ENCODE measurements at regions not wholly inside any gene's neighbourhood (a gene's known extent, or its start where the extent isn't known, plus 50 kb on each side); places are given as distances from the start of the nearest gene placed in this dataset.
"Not testable (repeated sequence)": the region's sequence is repeated elsewhere in the genome, so short reads cannot be mapped to it uniquely, and the experiment has no call there.

GRCh38 chr13:19061278-19061677 is 120.3 kb downstream of the TUBA3C start:
- DNase-seq: no peak

- DNase-seq: no peak
Measured at GRCh38 chr13:19060311-19061002, 121.2 kb downstream of the TUBA3C start.

- DNase-seq: no peak
Measured at GRCh38 chr13:19059016-19059780, 122.4 kb downstream of the TUBA3C start.

- no peak for DNase-seq
Measured at GRCh38 chr13:19058566-19058965, 123.1 kb downstream of the TUBA3C start.

- DNase-seq: no peak
Measured at GRCh38 chr13:19057588-19058340, 123.9 kb downstream of the TUBA3C start.

- DNase-seq: no peak
Measured at GRCh38 chr13:19056984-19057490, 124.6 kb downstream of the TUBA3C start.

GRCh38 chr13:19056355-19056880 is 125.2 kb downstream of the TUBA3C start:
- DNase-seq: no peak

GRCh38 chr13:19055611-19056010 is 126.0 kb downstream of the TUBA3C start:
- DNase-seq: no peak

- DNase-seq: no peak
Measured at GRCh38 chr13:19053561-19053960, 128.1 kb downstream of the TUBA3C start.

GRCh38 chr13:19052931-19053330 is 128.7 kb downstream of the TUBA3C start:
- no peak for DNase-seq

GRCh38 chr13:19052180-19052579 is 129.4 kb downstream of the TUBA3C start:
- no peak for DNase-seq

GRCh38 chr13:19050901-19051300 is 130.7 kb downstream of the TUBA3C start:
- DNase-seq: no peak

- not testable (repeated sequence) for DNase-seq
Measured at GRCh38 chr13:19049624-19050023, 132.0 kb downstream of the TUBA3C start.

- DNase-seq: no peak
Measured at GRCh38 chr13:19048381-19048780, 133.2 kb downstream of the TUBA3C start.

GRCh38 chr13:19023115-19023514 is 158.5 kb downstream of the TUBA3C start:
- DNase-seq: no peak

- no peak for DNase-seq
Measured at GRCh38 chr13:19020988-19021387, 160.6 kb downstream of the TUBA3C start.

GRCh38 chr13:18998389-18998788 is 183.2 kb downstream of the TUBA3C start:
- DNase-seq: no peak

GRCh38 chr13:18996627-18997051 is 185.0 kb downstream of the TUBA3C start:
- DNase-seq: no peak

- no peak for DNase-seq
Measured at GRCh38 chr13:18996221-18996620, 185.4 kb downstream of the TUBA3C start.

- DNase-seq: no peak
Measured at GRCh38 chr13:18995259-18995873, 186.3 kb downstream of the TUBA3C start.

- no peak for DNase-seq
Measured at GRCh38 chr13:18993884-18994660, 187.6 kb downstream of the TUBA3C start.

- no peak for DNase-seq
Measured at GRCh38 chr13:18992791-18993190, 188.8 kb downstream of the TUBA3C start.
